Fibroblast of pulmonary artery (primary cell): ENCODE measurements at regions not wholly inside any gene's neighbourhood (a gene's known extent, or its start where the extent isn't known, plus 50 kb on each side); places are given as distances from the start of the nearest gene placed in this dataset.
A peak's percentile ranks its signal among the peaks of the same experiment; 100 is the strongest.

ENCODE experiments used
- DNase-seq: peaks from one replicate; pipeline ENCODE4 v3.0.0-alpha.2; 2010; ENCODE audit warnings: low read depth
- H3K4me3 ChIP-seq: replicated peaks from 2 replicates; pipeline ENCODE4 v1.5.1; 2011; ENCODE audit warnings: low read depth, mild to moderate bottlenecking, control low read depth, low read length, moderate library complexity
- CTCF ChIP-seq: IDR thresholded peaks from 2 replicates; pipeline ENCODE4 v1.5.1; 2011; ENCODE audit warnings: mild to moderate bottlenecking, control low read depth, low read length, inconsistent platforms; ENCODE audit errors: missing control alignments

GRCh38 chr7:47042669-47043068 is 539.2 kb downstream of the TNS3 start:
- TF ChIP-seq CTCF = no peak
- no peak overlapping the region for H3K4me3 ChIP-seq
- DNase-seq = no peak

DNA sequence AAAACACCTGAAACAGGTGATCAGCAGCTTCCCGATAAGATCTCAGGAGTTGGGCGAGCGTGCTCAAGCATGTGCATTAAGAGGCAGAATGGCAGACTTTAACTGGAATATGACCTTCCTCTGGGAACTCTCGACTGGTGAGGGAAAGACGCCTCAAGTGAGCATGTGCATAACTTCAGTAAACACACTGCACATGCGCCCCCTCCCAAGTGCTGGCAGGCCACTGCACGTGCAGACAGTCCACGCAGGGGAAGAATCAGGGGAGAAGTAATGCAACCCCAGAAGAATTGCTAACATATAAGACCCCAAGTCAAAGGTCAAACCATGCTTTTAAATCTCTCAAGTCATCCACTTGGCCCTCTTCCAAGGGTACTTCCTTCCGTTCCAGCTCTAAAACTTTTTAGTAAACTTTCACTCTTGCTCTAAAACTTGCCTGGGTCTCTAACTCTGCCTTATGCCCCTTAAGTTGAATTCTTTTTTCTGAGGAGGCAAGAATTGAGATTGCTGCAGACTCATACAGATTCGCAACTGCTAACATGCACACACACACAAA is 541.0 kb downstream of the TNS3 start:
- no peak overlapping the region for H3K4me3 ChIP-seq
- peak; percentile 29 for DNase-seq
- TF ChIP-seq CTCF = no peak

- DNase-seq = peak; percentile 89
- TF ChIP-seq CTCF = no peak
These were observed 542.0 kb downstream of the TNS3 start for GRCh38 chr7:47039904-47040303.

DNA sequence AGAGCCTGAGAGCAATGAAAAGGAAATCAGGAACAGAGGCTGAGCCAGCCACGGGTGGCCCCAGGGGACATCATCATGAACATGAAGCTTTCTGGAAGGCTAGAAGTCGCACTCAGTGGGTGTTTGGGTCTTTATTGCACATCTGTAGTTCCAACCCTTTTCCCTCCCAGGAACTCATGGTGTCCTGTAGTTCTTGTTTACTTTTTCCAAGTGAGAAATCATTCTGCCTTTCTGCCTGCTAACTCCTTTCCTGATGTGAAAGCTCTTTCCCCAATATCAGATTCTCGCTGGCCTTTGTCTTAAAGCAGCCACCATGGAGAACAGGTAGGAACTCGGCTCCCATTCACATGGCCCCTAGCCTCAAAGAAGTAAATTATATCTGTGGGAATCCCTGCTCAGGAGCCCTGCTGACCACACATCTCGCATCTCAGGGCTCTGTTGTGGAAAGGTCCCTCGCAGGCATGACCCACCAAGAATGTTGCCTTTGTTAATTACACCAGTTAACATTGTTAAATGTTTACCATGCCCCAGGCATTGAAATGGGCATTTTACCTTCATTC is 542.7 kb downstream of the TNS3 start:
- no peak for TF ChIP-seq CTCF
- H3K4me3 ChIP-seq = no peak overlapping the region
- DNase-seq = no peak

More at GRCh38 chr7:47039904-47040303, 542.0 kb downstream of the TNS3 start:
- no peak overlapping the region for H3K4me3 ChIP-seq

DNA sequence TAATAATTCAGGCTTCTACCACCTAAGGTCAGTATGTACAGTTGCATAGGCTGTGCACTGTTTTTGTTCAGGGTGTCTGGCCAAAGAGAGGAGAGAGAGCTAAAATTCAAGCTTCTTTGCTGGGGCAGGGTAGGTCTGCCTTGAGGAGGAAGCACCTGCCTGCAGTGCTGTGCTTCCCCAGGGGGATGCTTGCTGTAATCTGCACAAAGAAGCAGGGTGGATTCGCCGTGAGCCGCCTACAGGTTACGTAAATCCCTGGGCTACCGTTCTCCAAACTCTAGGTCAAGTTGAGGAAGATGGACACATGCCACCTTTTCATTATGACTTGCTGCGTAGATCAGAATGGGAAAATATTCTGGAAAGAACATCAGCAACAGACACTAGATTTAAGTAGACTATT is 543.3 kb downstream of the TNS3 start:
- no peak for DNase-seq
- no peak for TF ChIP-seq CTCF
- H3K4me3 ChIP-seq = no peak overlapping the region

DNA sequence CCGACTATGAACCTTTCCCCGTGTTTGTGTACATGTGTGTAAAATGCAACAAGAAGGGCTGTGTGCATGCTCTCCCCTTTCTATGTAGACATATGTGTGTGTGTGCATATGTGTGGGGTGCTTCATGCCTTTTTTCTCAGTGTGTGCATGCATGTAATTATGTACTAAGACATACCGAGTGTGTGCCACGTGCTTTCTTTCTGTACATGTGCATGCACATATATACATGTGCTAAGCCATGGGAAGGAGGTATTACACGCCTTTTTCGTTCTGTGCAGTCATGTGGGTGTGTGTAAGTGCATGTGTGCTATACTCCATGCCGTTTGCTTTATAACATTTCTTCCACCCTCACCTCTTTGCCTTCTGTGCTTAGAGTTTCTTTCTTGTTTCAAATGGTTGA is 544.3 kb downstream of the TNS3 start:
- TF ChIP-seq CTCF = no peak
- H3K4me3 ChIP-seq = no peak overlapping the region
- DNase-seq = no peak

DNA sequence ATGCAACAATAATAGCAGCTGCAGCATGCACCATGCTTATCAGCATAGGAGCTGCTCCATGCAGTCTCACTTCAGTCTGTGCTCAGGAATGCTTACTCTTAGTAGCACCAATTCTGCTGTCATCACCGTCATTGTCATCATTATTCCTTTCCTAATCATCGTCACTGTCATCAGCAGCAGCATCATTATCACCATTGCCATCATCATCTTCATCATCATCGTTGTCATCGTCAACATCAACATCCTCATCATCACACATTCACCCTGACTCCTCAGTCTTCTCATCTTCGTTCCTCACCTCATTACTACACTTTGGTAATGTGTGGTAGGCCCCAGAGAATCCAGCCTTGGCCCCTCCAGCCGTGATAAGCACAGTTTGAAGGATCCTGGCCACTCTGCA is 545.0 kb downstream of the TNS3 start:
- no peak for TF ChIP-seq CTCF
- H3K4me3 ChIP-seq = no peak overlapping the region
- DNase-seq = no peak
